Activated CD4-positive, alpha-beta memory T cell treated with anti-CD3 and anti-CD28 coated beads, Interleukin-2, amount 10 ng/mL, durations not matched to agents 7 days and 5 days (primary cell): ENCODE measurements at regions not wholly inside any gene's neighbourhood (a gene's known extent, or its start where the extent isn't known, plus 50 kb on each side); places are given as distances from the start of the nearest gene placed in this dataset.

ENCODE experiments used
- CTCF ChIA-PET: fragments of 350-600 bp; sonication (Branson Sonifier 250); formaldehyde crosslinking; loops from one replicate; lab custom pipeline; 2021; ENCODE audit warnings: antibody characterized with exemption, inconsistent platforms; lab: Charles Lee
- POLR2A ChIA-PET: fragments of 350-600 bp; sonication (Branson Sonifier 250); formaldehyde crosslinking; loops from one replicate; lab custom pipeline; 2021; ENCODE audit warnings: antibody characterized with exemption; lab: Charles Lee
- DNase-seq: peaks from one replicate; pipeline ENCODE4 v3.0.0-alpha.2; 2020
- H3K27ac Mint-ChIP-seq: one replicate; pipeline ENCODE4 v1.8.0; 2021; ENCODE audit warnings: mild to moderate bottlenecking, mixed read lengths
- H3K27me3 Mint-ChIP-seq: one replicate; pipeline ENCODE4 v1.8.0; 2021; ENCODE audit warnings: mixed read lengths
- H3K36me3 Mint-ChIP-seq: one replicate; pipeline ENCODE4 v1.8.0; 2021; ENCODE audit warnings: low read depth, mixed read lengths
- H3K4me1 Mint-ChIP-seq: one replicate; pipeline ENCODE4 v1.8.0; 2021; ENCODE audit warnings: mixed read lengths
- H3K4me3 Mint-ChIP-seq: one replicate; pipeline ENCODE4 v1.8.0; 2021; ENCODE audit warnings: mild to moderate bottlenecking, mixed read lengths
- H3K9me3 Mint-ChIP-seq: one replicate; pipeline ENCODE4 v1.8.0; 2021; ENCODE audit warnings: mixed read lengths

DNA sequence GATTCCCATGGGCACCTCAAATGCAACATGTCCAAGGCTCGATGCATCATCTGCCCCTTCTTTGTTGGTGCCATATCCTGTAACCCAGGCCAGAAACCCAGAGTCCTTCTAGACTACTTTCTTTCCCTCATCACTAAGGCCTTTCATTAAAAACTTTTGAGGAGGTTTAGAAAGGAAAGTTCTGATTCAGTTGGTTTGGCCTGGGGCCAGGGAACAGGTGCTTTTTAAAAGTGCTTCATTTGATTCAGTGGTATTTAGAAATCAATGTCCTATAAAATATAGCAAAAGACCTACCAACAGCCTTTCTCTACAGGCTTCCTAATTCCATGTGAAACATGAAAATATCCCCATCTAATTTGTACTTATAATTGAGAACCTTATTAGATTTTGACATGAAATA lies 341.9 kb upstream of the RORA start:
- no peak for DNase-seq
- ChIA-PET CTCF (no interaction called here), POLR2A (no interaction called here)
- H3K36me3 Mint-ChIP-seq, result no peaks in the 10 kb centered on the region
- H3K27me3 Mint-ChIP-seq, result peaks cover 10% of the 10 kb centered on the region
- H3K4me1 Mint-ChIP-seq, result no peaks in the 10 kb centered on the region
- no peak overlapping the region for H3K27ac Mint-ChIP-seq
- H3K4me3 Mint-ChIP-seq, result no peak overlapping the region
- no peaks in the 10 kb centered on the region for H3K9me3 Mint-ChIP-seq

- Mint-ChIP-seq H3K4me3 (no peak overlapping the region), H3K36me3 (no peaks in the 10 kb centered on the region), H3K4me1 (no peaks in the 10 kb centered on the region), H3K9me3 (no peaks in the 10 kb centered on the region), H3K27ac (no peak overlapping the region), H3K27me3 (peaks cover 13% of the 10 kb centered on the region)
- ChIA-PET CTCF (no interaction called here), POLR2A (no interaction called here)
- DNase-seq, result no peak
These were observed 335.7 kb upstream of the RORA start for GRCh38 chr15:61564785-61565184.

GRCh38 chr15:61558172-61559136 lies 329.4 kb upstream of the RORA start:
- ChIA-PET CTCF (no interaction called here), POLR2A (no interaction called here)
- no peak for DNase-seq
- Mint-ChIP-seq H3K36me3 (no peaks in the 10 kb centered on the region), H3K27me3 (peaks cover 10% of the 10 kb centered on the region), H3K27ac (no peak overlapping the region), H3K4me3 (no peak overlapping the region), H3K4me1 (peaks cover 6% of the 10 kb centered on the region), H3K9me3 (no peaks in the 10 kb centered on the region)

- POLR2A ChIA-PET, result no interaction called here
- H3K36me3 Mint-ChIP-seq, result no peaks in the 10 kb centered on the region
- H3K4me3 Mint-ChIP-seq, result no peak overlapping the region
- H3K27ac Mint-ChIP-seq, result no peak overlapping the region
- peaks cover 15% of the 10 kb centered on the region for H3K27me3 Mint-ChIP-seq
- no peaks in the 10 kb centered on the region for H3K9me3 Mint-ChIP-seq
- H3K4me1 Mint-ChIP-seq, result peaks cover 6% of the 10 kb centered on the region
- CTCF ChIA-PET, result no interaction called here
- no peak for DNase-seq
These were observed 327.0 kb upstream of the RORA start for GRCh38 chr15:61556037-61556648.

DNA sequence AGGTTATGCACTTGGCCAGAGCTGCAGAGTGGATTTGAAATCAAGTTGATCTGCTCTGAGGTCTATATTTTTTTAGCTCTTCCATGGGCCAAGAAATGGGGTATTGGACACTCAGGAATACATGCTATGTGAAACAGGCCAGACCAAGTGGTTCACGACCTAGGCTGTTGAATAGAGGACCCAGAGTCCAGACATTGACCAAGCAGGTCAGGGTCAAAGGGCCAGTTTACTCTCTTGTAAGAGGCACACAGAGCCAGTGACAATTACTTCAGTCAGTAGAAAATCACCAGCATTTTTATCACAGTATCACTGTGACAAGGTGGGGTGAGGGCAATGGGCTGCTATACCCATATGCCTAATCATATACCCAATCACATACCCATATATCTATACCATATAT lies 320.6 kb upstream of the RORA start:
- no peak for DNase-seq
- ChIA-PET CTCF (no interaction called here), POLR2A (no interaction called here)
- Mint-ChIP-seq H3K27me3 (peaks cover 9% of the 10 kb centered on the region), H3K36me3 (no peaks in the 10 kb centered on the region), H3K4me3 (no peak overlapping the region), H3K4me1 (no peaks in the 10 kb centered on the region), H3K27ac (no peak overlapping the region), H3K9me3 (no peaks in the 10 kb centered on the region)

GRCh38 chr15:61545763-61546162 lies 316.7 kb upstream of the RORA start:
- Mint-ChIP-seq H3K27me3 (no peaks in the 10 kb centered on the region), H3K4me3 (no peak overlapping the region), H3K36me3 (no peaks in the 10 kb centered on the region), H3K4me1 (no peaks in the 10 kb centered on the region), H3K27ac (no peak overlapping the region), H3K9me3 (no peaks in the 10 kb centered on the region)
- DNase-seq, result no peak
- POLR2A ChIA-PET, result no interaction called here
- CTCF ChIA-PET, result no interaction called here

- Mint-ChIP-seq H3K36me3 (no peaks in the 10 kb centered on the region), H3K4me1 (no peaks in the 10 kb centered on the region), H3K27ac (no peak overlapping the region), H3K9me3 (no peaks in the 10 kb centered on the region), H3K4me3 (no peak overlapping the region), H3K27me3 (peaks cover 14% of the 10 kb centered on the region)
- no peak for DNase-seq
- ChIA-PET CTCF (no interaction called here), POLR2A (no interaction called here)
These were observed 312.4 kb upstream of the RORA start for GRCh38 chr15:61541516-61541915.

- Mint-ChIP-seq H3K4me1 (no peaks in the 10 kb centered on the region), H3K27me3 (peaks cover 16% of the 10 kb centered on the region), H3K9me3 (no peaks in the 10 kb centered on the region), H3K27ac (no peak overlapping the region), H3K36me3 (no peaks in the 10 kb centered on the region), H3K4me3 (no peak overlapping the region)
- CTCF ChIA-PET, result no interaction called here
- POLR2A ChIA-PET, result no interaction called here
- no peak for DNase-seq
These were observed 308.2 kb upstream of the RORA start for GRCh38 chr15:61537337-61537736.

GRCh38 chr15:61534986-61535385 lies 305.9 kb upstream of the RORA start:
- no peak for DNase-seq
- Mint-ChIP-seq H3K27ac (no peak overlapping the region), H3K27me3 (peaks cover 16% of the 10 kb centered on the region), H3K9me3 (no peaks in the 10 kb centered on the region), H3K36me3 (no peaks in the 10 kb centered on the region), H3K4me3 (no peak overlapping the region), H3K4me1 (no peaks in the 10 kb centered on the region)
- CTCF ChIA-PET, result no interaction called here
- POLR2A ChIA-PET, result no interaction called here

DNA sequence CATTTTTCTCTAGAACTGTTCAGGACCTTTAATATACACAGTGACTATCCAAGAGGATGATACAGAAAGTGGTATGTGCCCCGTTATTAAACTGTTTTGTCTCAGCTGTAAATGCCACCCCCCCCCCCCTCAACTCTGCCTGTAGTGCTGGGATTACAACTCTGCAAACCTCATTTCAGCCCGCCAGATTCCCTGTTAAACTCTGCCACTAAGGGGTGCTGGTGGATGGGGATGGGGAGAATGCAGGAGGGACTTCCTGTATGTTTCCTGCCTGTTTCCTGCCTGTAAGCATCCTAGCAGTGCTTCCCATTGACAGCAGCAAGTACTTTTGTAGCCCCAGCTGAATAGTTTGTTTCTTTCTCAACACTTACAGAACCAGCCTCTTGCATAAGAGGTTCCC lies 301.7 kb upstream of the RORA start:
- H3K36me3 Mint-ChIP-seq, result no peaks in the 10 kb centered on the region
- DNase-seq, result no peak
- peaks cover 3% of the 10 kb centered on the region for H3K27me3 Mint-ChIP-seq
- H3K4me1 Mint-ChIP-seq, result peaks cover 5% of the 10 kb centered on the region
- H3K9me3 Mint-ChIP-seq, result no peaks in the 10 kb centered on the region
- ChIA-PET POLR2A (no interaction called here), CTCF (interaction anchor here (2.4 kb wide), 1 partner anchor 303 kb away, joined by 7 read pairs; no protein-coding TSS in a partner anchor)
- H3K4me3 Mint-ChIP-seq, result no peak overlapping the region
- H3K27ac Mint-ChIP-seq, result no peak overlapping the region

DNA sequence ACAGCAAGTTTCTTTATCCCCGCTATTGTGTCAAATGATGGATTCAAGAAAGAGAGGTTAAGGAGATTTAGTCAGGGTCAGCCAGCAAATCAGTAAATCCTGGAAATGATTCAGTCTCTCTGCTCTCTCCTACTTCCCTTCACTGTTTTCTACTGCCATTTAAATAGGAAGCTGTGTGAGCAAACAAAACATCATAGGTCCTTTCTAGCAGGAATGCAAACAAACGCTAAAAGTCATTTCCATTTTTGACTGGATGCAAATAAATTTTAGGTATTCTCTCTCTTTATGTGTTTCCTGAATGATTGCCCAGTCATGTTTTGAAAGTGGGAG lies 299.4 kb upstream of the RORA start:
- Mint-ChIP-seq H3K36me3 (no peaks in the 10 kb centered on the region), H3K27me3 (peaks cover 5% of the 10 kb centered on the region), H3K4me1 (peaks cover 12% of the 10 kb centered on the region), H3K9me3 (no peaks in the 10 kb centered on the region), H3K27ac (no peak overlapping the region), H3K4me3 (no peak overlapping the region)
- ChIA-PET CTCF (no interaction called here), POLR2A (no interaction called here)
- DNase-seq, result no peak

DNA sequence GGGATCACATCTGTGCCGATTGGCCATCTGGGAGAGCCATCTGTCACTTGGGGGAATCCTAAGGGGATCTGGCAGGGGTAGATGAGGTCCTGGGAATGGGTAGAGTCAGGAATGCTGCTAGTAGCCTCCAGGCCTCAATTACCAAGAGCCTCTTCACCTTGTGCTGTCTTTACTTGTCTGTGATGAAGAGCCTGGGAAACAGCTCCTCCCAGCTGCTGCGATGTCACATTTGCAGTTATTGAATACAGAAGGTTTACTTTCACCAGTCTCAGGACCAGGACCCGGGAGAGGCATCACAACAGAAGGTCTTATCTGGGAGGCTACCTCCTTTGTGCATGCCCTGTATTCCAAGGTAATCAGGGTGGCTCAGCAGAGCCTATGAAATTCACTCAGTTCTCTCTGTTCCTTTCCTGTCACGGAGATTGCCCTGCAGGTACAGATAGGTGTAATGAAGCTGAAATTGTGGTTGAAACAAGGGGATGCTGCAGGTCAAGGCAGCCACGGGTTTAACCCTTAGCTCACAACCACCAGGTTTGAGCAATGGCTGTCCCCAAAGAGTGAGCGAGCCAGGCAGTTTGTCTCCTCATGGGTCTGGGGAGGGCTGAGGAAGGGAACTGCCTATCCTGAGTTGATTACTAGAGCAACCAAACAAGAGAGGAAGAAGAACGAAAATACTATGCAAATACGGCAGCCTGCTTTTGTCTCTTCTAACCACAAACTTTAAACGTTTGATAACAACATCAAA lies 298.9 kb upstream of the RORA start:
- ChIA-PET CTCF (no interaction called here), POLR2A (no interaction called here)
- H3K9me3 Mint-ChIP-seq, result no peaks in the 10 kb centered on the region

GRCh38 chr15:61524545-61524944 lies 295.4 kb upstream of the RORA start:
- ChIA-PET CTCF (no interaction called here), POLR2A (no interaction called here)
- Mint-ChIP-seq H3K4me3 (no peak overlapping the region), H3K36me3 (no peaks in the 10 kb centered on the region), H3K9me3 (no peaks in the 10 kb centered on the region), H3K4me1 (peaks cover 28% of the 10 kb centered on the region), H3K27me3 (peaks cover 10% of the 10 kb centered on the region), H3K27ac (no peak overlapping the region)
- no peak for DNase-seq

More for the DNA sequence above, 298.9 kb upstream of the RORA start:
- H3K36me3 Mint-ChIP-seq, result no peaks in the 10 kb centered on the region
- peaks cover 17% of the 10 kb centered on the region for H3K4me1 Mint-ChIP-seq
- H3K27me3 Mint-ChIP-seq, result peaks cover 5% of the 10 kb centered on the region
- no peak for DNase-seq
- H3K27ac Mint-ChIP-seq, result no peak overlapping the region
- H3K4me3 Mint-ChIP-seq, result no peak overlapping the region
